Transverse colon (tissue), 4 donors: ENCODE measurements at regions not wholly inside any gene's neighbourhood (a gene's known extent, or its start where the extent isn't known, plus 50 kb on each side); places are given as distances from the start of the nearest gene placed in this dataset.

Experiments
- CTCF ChIP-seq, 5 experiments: fragments of 200-600 bp in 3 of 5; fragments of 450-650 bp in 2 of 5; sonication (generic) in 3 of 5; IDR thresholded peaks; 1 replicate in 2 of 5; 2 replicates in 3 of 5; pipeline ENCODE4 v1.5.1; 2016 to 2017; ENCODE audit warnings: antibody characterized with exemption in 5 of 5, inconsistent platforms in 3 of 5, mild to moderate bottlenecking in 2 of 5, moderate library complexity in 1 of 5
- EP300 ChIP-seq: sonication (generic); formaldehyde crosslinking; IDR thresholded peaks from one replicate; pipeline ENCODE4 v1.6.1; 2017; ENCODE audit warnings: antibody characterized with exemption, low read depth
- POLR2A ChIP-seq: fragments of 450-650 bp; IDR thresholded peaks from one replicate; pipeline ENCODE4 v1.6.1; 2016; ENCODE audit warnings: antibody characterized with exemption, mild to moderate bottlenecking, moderate library complexity
- POLR2AphosphoS5 ChIP-seq, 3 donors: sonication (generic); formaldehyde crosslinking; IDR thresholded peaks; one replicate each; pipeline ENCODE4 v1.6.1; 2016; ENCODE audit warnings: antibody characterized with exemption in 3 of 3

DNA sequence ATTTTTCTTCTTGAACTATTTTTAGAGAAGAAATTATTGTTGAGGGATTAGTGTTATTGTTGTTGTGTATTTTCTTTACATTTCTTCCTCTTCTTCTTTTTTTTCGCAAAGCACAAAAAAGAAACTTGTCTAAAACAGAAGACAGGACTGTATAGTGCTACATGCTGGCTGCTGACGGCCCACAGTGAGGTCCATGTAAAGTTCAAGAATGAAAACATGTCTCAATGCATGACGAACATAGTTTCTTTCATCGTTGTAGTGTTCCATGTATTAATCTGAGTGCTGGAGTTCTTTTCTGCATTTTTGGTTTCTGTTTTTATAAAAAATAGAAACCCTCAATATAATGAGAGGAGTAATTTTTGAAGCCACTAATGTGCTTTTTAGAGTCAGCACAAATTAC lies 462.9 kb upstream of the MARCKS start:
- no peak for TF ChIP-seq POLR2A
- TF ChIP-seq CTCF (IDR thresholded peaks at IDR 0.05): no peak
- TF ChIP-seq POLR2AphosphoS5 (IDR thresholded peaks at IDR 0.05): no peak
- TF ChIP-seq EP300: no peak
